Chondrocyte (in vitro differentiated cells): ENCODE measurements at regions not wholly inside any gene's neighbourhood (a gene's known extent, or its start where the extent isn't known, plus 50 kb on each side); places are given as distances from the start of the nearest gene placed in this dataset.

Experiments used
- DNase-seq: peaks from one replicate; pipeline ENCODE4 v3.0.0; 2021; ENCODE audit warnings: mixed read lengths, low spot score
- H3K27ac Mint-ChIP-seq: one replicate; pipeline ENCODE4 v1.8.0; 2021; ENCODE audit warnings: mild to moderate bottlenecking, moderate library complexity, mixed read lengths; ENCODE audit not compliant: unreplicated experiment
- H3K27me3 Mint-ChIP-seq: 2 replicates; pipeline ENCODE4 v1.8.0; 2021; ENCODE audit warnings: low read depth, mixed read lengths
- H3K36me3 Mint-ChIP-seq: 2 replicates; pipeline ENCODE4 v1.8.0; 2021; ENCODE audit warnings: low read depth, mixed read lengths
- H3K4me1 Mint-ChIP-seq: 2 replicates; pipeline ENCODE4 v1.8.0; 2021; ENCODE audit warnings: low read depth, mild to moderate bottlenecking, mixed read lengths
- H3K4me3 Mint-ChIP-seq: one replicate; pipeline ENCODE4 v1.8.0; 2021; ENCODE audit warnings: mild to moderate bottlenecking, moderate library complexity, mixed read lengths; ENCODE audit not compliant: unreplicated experiment
- H3K9me3 Mint-ChIP-seq: 2 replicates; pipeline ENCODE4 v1.8.0; 2021; ENCODE audit warnings: low read depth, mixed read lengths
- CTCF ChIP-seq: fragments of 200-600 bp; sonication (generic); IDR thresholded peaks from 2 replicates; pipeline ENCODE4 v1.5.0; 2021; ENCODE audit warnings: antibody characterized with exemption, mild to moderate bottlenecking, moderate library complexity

- Mint-ChIP-seq H3K4me3 (no peak overlapping the region), H3K36me3 (no peaks in the 10 kb centered on the region), H3K4me1 (no peaks in the 10 kb centered on the region), H3K27ac (no peak overlapping the region), H3K9me3 (no peaks in the 10 kb centered on the region), H3K27me3 (no peaks in the 10 kb centered on the region)
- no peak for TF ChIP-seq CTCF
- no peak for DNase-seq
These were observed 1537.0 kb downstream of the OTOL1 start for GRCh38 chr3:163033652-163034051.

- Mint-ChIP-seq H3K9me3 (peaks cover 5% of the 10 kb centered on the region), H3K4me3 (no peak overlapping the region), H3K27ac (no peak overlapping the region), H3K4me1 (no peaks in the 10 kb centered on the region), H3K36me3 (no peaks in the 10 kb centered on the region), H3K27me3 (no peaks in the 10 kb centered on the region)
- no peak for TF ChIP-seq CTCF
- DNase-seq: no peak
These were observed 1543.0 kb downstream of the OTOL1 start for GRCh38 chr3:163039636-163040035.

GRCh38 chr3:163043074-163043473 is 1546.5 kb downstream of the OTOL1 start:
- DNase-seq: no peak
- H3K4me1 Mint-ChIP-seq: no peaks in the 10 kb centered on the region
- peak; percentile 58 for TF ChIP-seq CTCF
- no peak overlapping the region for H3K27ac Mint-ChIP-seq
- peaks cover 5% of the 10 kb centered on the region for H3K9me3 Mint-ChIP-seq
- H3K27me3 Mint-ChIP-seq: no peaks in the 10 kb centered on the region
- no peaks in the 10 kb centered on the region for H3K36me3 Mint-ChIP-seq
- no peak overlapping the region for H3K4me3 Mint-ChIP-seq

GRCh38 chr3:163045945-163046344 is 1549.3 kb downstream of the OTOL1 start:
- DNase-seq: no peak
- Mint-ChIP-seq H3K4me1 (no peaks in the 10 kb centered on the region), H3K4me3 (no peak overlapping the region), H3K27ac (no peak overlapping the region), H3K36me3 (no peaks in the 10 kb centered on the region), H3K9me3 (peaks cover 5% of the 10 kb centered on the region), H3K27me3 (no peaks in the 10 kb centered on the region)
- TF ChIP-seq CTCF: no peak

- Mint-ChIP-seq H3K4me1 (no peaks in the 10 kb centered on the region), H3K27me3 (no peaks in the 10 kb centered on the region), H3K27ac (no peak overlapping the region), H3K4me3 (no peak overlapping the region), H3K9me3 (no peaks in the 10 kb centered on the region), H3K36me3 (no peaks in the 10 kb centered on the region)
- TF ChIP-seq CTCF: no peak
- no peak for DNase-seq
These were observed 1552.3 kb downstream of the OTOL1 start for GRCh38 chr3:163048881-163049280.
